ENCODE measurements at regions not wholly inside any gene's neighbourhood (a gene's known extent, or its start where the extent isn't known, plus 50 kb on each side); places are given as distances from the start of the nearest gene placed in this dataset.

- no peak for DNase-seq
Observed at GRCh38 chr12:24407884-24408283, 458.4 kb upstream of the SOX5 start.

- DNase-seq, result no peak
Observed at GRCh38 chr12:24404086-24404815, 454.8 kb upstream of the SOX5 start.

- DNase-seq, result no peak
Observed at GRCh38 chr12:24400533-24400932, 451.1 kb upstream of the SOX5 start.

GRCh38 chr12:24398605-24399004 is 449.1 kb upstream of the SOX5 start:
- DNase-seq, result no peak

- DNase-seq, result no peak
Observed at GRCh38 chr12:24396224-24396623, 446.8 kb upstream of the SOX5 start.

- no peak for DNase-seq
Observed at GRCh38 chr12:24394246-24394645, 444.8 kb upstream of the SOX5 start.

GRCh38 chr12:24393071-24393470 is 443.6 kb upstream of the SOX5 start:
- DNase-seq, result no peak

- DNase-seq, result no peak
Observed at GRCh38 chr12:24389394-24389793, 439.9 kb upstream of the SOX5 start.

GRCh38 chr12:24387381-24387780 is 437.9 kb upstream of the SOX5 start:
- DNase-seq, result no peak

- no peak for DNase-seq
Observed at GRCh38 chr12:24386836-24387235, 437.4 kb upstream of the SOX5 start.

GRCh38 chr12:24381790-24382189 is 432.3 kb upstream of the SOX5 start:
- no peak for DNase-seq

- no peak for DNase-seq
Observed at GRCh38 chr12:24379861-24380521, 430.5 kb upstream of the SOX5 start.

GRCh38 chr12:24379433-24379832 is 430.0 kb upstream of the SOX5 start:
- no peak for DNase-seq

- no peak for DNase-seq
Observed at GRCh38 chr12:24378548-24379407, 429.3 kb upstream of the SOX5 start.

GRCh38 chr12:24374452-24374851 is 425.0 kb upstream of the SOX5 start:
- no peak for DNase-seq

GRCh38 chr12:24373004-24373403 is 423.5 kb upstream of the SOX5 start:
- no peak for DNase-seq

GRCh38 chr12:24366514-24366913 is 417.0 kb upstream of the SOX5 start:
- no peak for DNase-seq

GRCh38 chr12:24364921-24365320 is 415.5 kb upstream of the SOX5 start:
- DNase-seq, result no peak

- DNase-seq, result no peak
Observed at GRCh38 chr12:24363177-24363754, 413.8 kb upstream of the SOX5 start.

- DNase-seq, result no peak
Observed at GRCh38 chr12:24361877-24362580, 412.6 kb upstream of the SOX5 start.

GRCh38 chr12:24360907-24361306 is 411.4 kb upstream of the SOX5 start:
- no peak for DNase-seq

- no peak for DNase-seq
Observed at GRCh38 chr12:24360461-24360860, 411.0 kb upstream of the SOX5 start.

GRCh38 chr12:24360057-24360456 is 410.6 kb upstream of the SOX5 start:
- no peak for DNase-seq
